NCI-H1436 treated with DMSO at 0.1 percent for 48 hours (cell line): ENCODE measurements at regions not wholly inside any gene's neighbourhood (a gene's known extent, or its start where the extent isn't known, plus 50 kb on each side); places are given as distances from the start of the nearest gene placed in this dataset.

ENCODE experiments used
- DNase-seq: peaks from one replicate; lab custom pipeline; 2025; lab: John Stamatoyannopoulos, UW

GRCh38 chr6:170177772-170178560 is 112.9 kb downstream of the DLL1 start:
- no peak for DNase-seq

- no peak for DNase-seq
Observed at GRCh38 chr6:170176898-170177771, 113.7 kb downstream of the DLL1 start.

GRCh38 chr6:170176136-170176897 is 114.6 kb downstream of the DLL1 start:
- no peak for DNase-seq

GRCh38 chr6:170175644-170176135 is 115.2 kb downstream of the DLL1 start:
- DNase-seq, result no peak

GRCh38 chr6:170174771-170175643 is 115.9 kb downstream of the DLL1 start:
- DNase-seq, result no peak

GRCh38 chr6:170174124-170174770 is 116.6 kb downstream of the DLL1 start:
- DNase-seq, result no peak

GRCh38 chr6:170173335-170173881 is 117.5 kb downstream of the DLL1 start:
- no peak for DNase-seq

GRCh38 chr6:170172825-170173256 is 118.0 kb downstream of the DLL1 start:
- no peak for DNase-seq

- no peak for DNase-seq
Observed at GRCh38 chr6:170172392-170172791, 118.5 kb downstream of the DLL1 start.

- no peak for DNase-seq
Observed at GRCh38 chr6:170167657-170168159, 123.2 kb downstream of the DLL1 start.

GRCh38 chr6:170166511-170167122 is 124.3 kb downstream of the DLL1 start:
- DNase-seq, result no peak

- DNase-seq, result no peak
Observed at GRCh38 chr6:170165471-170166117, 125.3 kb downstream of the DLL1 start.

GRCh38 chr6:170165085-170165470 is 125.8 kb downstream of the DLL1 start:
- DNase-seq, result no peak

GRCh38 chr6:170164271-170164900 is 126.5 kb downstream of the DLL1 start:
- DNase-seq, result no peak

- no peak for DNase-seq
Observed at GRCh38 chr6:170163405-170164170, 127.3 kb downstream of the DLL1 start.

- no peak for DNase-seq
Observed at GRCh38 chr6:170162775-170163404, 128.0 kb downstream of the DLL1 start.

- DNase-seq, result no peak
Observed at GRCh38 chr6:170162011-170162774, 128.7 kb downstream of the DLL1 start.
